Uterus (tissue), 2 donors: ENCODE measurements at regions not wholly inside any gene's neighbourhood (a gene's known extent, or its start where the extent isn't known, plus 50 kb on each side); places are given as distances from the start of the nearest gene placed in this dataset.

Source experiments
- POLR2A ChIP-seq, 2 donors: fragments of 450-650 bp; IDR thresholded peaks; one replicate each; pipeline ENCODE4 v1.6.1; 2016; ENCODE audit warnings: antibody characterized with exemption in 2 of 2, mild to moderate bottlenecking in 1 of 2, moderate library complexity in 1 of 2
- TF ChIP-seq, protein P1 (sequence below), 4 experiments: fragments of 200-600 bp in 2 of 4; fragments of 450-650 bp in 2 of 4; sonication (generic) in 2 of 4; IDR thresholded peaks; one replicate each; pipeline ENCODE4 v1.5.1; 2016 to 2019; ENCODE audit warnings: antibody characterized with exemption in 4 of 4, mild to moderate bottlenecking in 2 of 4, moderate library complexity in 1 of 4

DNA sequence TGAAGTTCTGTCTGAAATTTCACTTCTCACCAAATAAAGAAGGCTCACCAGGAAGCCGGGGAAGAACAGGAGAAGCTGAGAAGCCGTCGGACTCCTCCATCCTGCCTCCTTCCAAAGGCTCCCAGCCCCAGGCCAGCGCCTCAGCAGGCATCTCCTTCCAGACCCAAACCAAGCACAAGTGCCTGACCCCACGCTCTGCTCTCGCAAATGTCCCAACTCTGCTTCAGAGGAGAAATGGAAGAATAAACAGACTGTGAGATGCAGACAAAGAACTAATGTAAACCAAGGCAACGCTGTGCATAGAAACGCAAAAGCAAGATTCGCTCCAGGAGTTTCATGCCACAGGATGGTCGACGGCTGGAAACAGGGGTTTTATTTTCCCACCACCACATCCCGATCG, 100.3 kb upstream of the EXOC2 start:
- TF ChIP-seq, protein P1, sequence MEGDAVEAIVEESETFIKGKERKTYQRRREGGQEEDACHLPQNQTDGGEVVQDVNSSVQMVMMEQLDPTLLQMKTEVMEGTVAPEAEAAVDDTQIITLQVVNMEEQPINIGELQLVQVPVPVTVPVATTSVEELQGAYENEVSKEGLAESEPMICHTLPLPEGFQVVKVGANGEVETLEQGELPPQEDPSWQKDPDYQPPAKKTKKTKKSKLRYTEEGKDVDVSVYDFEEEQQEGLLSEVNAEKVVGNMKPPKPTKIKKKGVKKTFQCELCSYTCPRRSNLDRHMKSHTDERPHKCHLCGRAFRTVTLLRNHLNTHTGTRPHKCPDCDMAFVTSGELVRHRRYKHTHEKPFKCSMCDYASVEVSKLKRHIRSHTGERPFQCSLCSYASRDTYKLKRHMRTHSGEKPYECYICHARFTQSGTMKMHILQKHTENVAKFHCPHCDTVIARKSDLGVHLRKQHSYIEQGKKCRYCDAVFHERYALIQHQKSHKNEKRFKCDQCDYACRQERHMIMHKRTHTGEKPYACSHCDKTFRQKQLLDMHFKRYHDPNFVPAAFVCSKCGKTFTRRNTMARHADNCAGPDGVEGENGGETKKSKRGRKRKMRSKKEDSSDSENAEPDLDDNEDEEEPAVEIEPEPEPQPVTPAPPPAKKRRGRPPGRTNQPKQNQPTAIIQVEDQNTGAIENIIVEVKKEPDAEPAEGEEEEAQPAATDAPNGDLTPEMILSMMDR (IDR thresholded peaks at IDR 0.05) = no peak
- TF ChIP-seq POLR2A (IDR thresholded peaks at IDR 0.05) = no peak
